Iris pigment epithelial cell (primary cell): ENCODE measurements at regions not wholly inside any gene's neighbourhood (a gene's known extent, or its start where the extent isn't known, plus 50 kb on each side); places are given as distances from the start of the nearest gene placed in this dataset.
"Not testable (repeated sequence)": the region's sequence is repeated elsewhere in the genome, so short reads cannot be mapped to it uniquely, and the experiment has no call there.

Experiments used
- DNase-seq: peaks from one replicate; pipeline ENCODE4 v3.0.0-alpha.2; 2011; ENCODE audit warnings: low read depth

DNA sequence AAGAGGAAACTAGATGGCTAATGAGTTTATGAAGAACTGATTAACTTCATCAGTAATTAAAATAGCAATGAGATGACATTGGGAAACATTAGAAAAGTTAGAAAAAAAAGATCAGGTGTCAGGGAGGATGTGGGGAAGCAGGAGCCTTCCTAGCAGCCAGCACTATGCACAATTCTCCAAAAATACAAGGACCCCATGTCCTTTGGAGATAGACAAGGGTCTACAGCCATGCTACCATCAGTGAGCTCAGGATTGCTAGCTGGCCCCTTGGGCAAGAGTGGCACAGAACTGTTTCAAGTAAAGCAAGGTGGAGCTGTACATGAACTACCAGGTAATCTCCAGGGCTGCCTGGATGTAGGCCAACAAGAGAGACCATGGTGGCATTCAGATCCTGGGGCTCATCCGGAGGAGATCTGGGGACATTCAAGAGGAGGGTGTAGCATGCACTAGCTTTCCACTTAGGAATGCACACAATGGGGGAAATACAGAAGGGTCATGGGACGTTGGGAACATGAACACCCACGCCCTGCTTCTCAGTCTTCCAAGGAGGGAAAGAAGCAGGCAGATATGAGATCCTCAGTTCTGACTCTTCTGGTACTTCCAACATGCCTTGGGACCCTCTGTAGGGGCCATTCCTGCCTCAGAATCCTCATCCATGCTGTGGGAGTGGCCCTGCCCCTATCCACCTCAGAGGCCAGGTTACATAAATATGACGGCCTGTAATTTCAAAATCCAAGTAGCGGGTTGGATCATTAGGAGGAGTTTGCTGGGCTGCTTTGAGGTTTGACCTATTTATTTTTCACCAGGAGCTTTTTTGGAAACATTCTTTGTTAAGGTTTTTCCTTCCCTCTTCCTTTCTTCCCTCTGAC is 82.2 kb upstream of the HABP2 start:
- no peak for DNase-seq

DNA sequence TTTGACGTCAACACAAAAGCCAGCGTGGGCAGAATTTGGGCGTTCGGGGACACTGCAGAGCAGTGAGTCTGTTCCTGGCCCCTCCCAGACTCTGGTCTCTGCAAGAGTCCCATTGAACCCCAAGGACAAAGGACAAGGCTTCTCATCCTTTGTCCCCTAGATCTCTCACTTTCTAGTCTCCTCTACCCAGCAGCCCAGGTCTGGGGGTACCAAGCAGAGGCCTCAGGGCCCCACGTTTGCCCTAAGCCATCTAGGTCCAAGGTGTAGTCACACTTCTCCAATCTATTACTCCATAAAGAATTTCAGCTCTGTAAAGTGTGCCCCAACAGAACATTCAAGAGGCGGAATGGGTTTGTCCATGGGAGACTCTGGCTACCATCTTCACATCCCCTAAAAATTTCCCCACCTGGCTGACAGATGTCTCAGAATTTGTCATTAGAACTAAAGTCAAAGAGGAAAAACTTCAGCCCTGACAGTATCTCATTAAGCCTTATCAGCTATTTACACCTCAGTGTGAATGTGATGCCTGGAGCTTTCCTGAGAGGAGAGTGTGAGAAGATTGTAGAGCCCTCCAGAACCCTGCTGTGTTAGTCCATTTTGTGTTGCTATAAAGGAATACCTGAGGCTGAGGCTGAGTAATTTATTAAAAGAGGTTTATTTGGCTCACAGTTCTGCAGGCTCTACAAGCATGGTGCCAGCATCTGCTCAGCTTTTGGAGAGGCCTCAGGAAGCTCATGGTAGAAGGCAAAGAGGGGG is 81.4 kb upstream of the HABP2 start:
- DNase-seq: no peak

DNA sequence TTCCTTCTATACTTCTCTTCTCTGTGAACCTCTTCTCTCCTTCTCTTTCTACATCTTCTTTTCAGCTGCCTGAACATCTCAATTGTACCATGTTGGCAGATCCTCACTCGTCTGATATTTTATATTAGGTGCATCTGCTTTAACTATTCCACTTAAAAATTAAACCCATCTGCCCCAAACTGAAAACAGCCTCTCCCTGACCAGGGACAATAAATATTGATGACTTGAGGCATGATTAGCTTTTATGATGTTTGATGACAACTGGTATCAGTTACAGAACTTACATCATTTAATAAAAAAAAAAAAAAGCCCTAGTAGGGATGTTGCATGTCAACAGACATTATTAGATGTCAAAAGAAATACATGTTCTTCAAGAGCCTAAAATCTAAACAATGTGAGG is 79.8 kb upstream of the HABP2 start:
- no peak for DNase-seq

DNA sequence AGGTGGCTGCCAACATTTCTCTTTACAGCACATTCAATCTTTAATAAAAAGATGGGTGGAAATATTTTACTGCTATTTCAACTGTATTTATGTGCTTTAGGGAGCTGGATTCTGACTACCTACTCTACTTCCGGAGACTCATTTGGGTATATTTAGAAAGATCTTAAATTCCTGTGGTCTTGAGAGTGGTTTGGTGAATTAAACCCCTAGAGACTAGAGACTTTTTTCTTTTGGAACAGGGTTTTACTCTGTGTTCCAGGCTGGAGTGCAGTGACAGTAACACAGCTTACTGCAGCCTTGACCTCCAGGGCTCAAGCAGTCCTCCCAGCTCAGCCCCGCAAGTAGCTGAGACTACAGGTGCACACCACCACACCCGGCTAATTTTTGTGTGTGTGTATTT is 79.0 kb upstream of the HABP2 start:
- no peak for DNase-seq

DNA sequence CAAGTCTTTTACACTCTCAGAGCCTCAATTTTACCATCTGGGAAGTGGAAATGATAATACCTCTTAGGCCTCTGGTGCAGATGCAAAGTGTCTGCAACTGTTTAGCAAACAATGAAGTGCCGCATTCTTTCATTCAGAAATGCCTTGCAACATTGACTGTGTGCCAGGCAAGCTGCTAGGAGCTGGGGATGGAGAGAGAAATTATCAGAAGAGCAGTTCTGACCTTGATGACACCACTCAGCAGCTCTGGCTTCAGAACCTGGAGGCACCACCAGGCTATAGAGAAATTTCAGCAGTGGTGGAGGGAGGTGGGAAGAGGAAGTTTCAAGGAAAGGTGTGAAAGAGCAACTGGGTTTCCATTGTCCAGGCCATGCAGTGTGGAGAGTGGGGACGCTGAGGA is 78.1 kb upstream of the HABP2 start:
- no peak for DNase-seq

DNA sequence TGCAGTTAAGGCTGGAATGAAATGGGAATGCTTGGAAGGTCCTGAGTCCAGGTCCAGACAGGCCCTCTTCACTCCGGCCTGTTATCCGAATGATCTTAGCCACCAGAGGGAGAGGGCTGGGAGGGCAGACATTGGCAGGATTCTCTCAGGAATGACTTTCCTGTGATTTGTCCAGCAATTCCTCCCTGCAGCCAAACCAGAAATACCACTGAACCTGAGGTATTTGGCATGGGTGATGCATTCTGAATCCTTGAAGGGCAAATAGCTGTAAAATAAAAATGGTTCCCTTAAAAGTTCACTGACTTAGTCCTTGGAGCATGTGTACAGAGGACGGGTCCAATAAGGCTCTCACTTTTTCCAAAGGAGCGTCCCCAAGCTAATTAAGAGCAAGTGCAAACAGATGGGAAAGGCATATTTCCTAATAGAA is 77.5 kb upstream of the HABP2 start:
- DNase-seq: peak; percentile 8

DNA sequence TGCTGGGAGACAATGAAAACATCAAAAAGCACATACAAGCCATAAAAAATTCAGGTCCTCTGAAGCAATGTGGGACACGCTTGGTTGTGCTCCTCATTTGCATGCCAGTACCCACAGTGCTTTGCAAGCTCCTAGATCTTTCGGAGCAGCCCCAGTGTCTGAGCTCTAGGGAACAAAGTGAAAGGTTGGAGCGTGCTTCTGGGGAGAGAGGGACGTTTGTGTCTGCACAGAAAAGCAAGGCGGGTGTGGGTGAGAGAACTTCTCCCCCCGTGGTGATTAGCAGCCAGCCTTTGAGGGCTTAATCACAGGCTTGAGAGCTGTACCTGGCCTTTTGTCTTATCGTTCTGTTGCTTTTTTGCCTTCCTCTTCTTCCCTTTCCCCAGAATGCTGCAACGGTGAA is 76.7 kb upstream of the HABP2 start:
- no peak for DNase-seq

DNA sequence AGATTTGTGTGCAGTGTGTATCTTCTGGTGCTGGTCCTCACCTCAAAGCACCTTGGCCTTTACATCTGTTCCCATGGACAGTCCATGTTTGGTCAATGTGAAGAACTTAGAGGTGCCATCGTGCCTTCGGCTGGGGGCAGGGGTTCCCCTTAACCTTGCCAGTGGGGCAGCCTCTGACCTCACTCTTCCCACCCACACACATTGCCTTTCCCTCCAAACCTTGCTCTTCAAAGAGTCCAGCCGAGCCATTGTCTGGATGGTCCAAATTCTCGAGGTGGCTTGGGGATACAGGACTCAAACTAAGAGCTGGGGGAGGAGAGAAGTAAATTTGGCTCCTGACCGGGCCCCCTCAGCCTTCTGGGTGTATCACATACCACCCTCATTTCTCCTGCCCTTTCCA is 76.2 kb upstream of the HABP2 start:
- no peak for DNase-seq

DNA sequence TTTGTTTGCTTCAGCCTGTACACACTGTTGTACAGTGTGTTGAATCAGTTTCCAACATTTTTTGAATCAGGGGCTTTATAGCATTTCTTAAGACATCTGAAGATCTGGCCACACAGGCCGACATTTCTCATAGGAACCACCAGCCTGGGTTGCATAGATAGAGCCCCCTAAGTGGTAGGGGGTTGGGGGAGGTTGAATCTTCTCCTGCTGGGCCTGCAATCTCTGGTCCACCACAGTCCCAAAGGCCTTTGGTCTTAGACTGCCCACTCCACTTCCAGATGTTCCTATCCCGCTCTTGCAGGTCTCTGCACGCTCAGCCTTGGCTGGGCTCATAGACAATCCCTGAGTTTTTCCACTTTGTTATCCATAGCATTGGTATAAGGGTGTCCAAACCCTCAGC is 75.4 kb upstream of the HABP2 start:
- DNase-seq: no peak

DNA sequence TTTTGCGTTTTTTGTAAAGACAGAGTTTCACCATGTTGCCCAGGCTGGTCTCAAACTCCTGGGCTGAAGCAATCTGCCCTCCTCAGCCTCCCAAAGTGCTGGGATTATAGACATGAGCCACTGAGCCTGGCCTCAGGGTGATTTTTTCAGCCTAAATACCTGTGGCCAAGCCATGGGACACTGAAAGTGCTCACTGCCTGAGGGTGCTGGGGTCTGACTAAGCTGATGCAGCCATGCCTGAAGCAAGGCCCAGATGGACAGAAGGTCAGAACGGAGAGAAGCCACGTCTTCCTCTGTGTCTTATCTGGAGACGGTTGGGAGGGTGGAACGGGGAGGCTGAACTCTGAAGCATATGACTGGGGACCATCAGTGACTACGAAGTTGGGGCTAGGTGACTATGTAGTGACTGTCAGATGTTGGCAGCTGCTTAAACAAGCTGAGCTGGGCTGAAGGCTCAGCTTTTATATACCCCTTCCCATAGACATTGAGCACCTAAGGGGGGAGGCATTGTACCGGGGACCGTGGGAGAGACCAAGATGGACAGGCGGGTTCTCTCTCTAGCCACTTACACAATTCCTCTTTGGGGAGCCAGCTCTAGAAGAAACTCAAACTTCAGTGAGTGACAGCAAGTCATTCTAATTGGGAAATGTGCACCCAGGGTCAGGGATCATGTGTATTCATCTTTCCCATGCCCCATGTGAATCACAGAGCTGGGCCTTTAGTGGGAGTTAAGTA is 73.3 kb upstream of the HABP2 start:
- no peak for DNase-seq

DNA sequence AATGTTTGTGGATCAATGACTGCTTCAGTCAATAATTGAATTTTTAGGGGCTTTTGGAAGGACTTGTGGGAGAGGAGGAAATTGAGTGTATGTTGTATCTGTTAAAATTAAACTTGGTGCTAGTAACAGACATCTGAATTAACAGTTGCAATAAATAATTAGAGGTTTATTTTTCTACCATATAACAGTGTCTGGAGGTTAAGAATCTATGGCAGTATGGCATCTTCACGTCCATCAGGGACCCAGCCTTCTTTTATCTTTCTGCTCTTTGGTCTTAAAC is 72.8 kb upstream of the HABP2 start:
- DNase-seq: no peak

DNA sequence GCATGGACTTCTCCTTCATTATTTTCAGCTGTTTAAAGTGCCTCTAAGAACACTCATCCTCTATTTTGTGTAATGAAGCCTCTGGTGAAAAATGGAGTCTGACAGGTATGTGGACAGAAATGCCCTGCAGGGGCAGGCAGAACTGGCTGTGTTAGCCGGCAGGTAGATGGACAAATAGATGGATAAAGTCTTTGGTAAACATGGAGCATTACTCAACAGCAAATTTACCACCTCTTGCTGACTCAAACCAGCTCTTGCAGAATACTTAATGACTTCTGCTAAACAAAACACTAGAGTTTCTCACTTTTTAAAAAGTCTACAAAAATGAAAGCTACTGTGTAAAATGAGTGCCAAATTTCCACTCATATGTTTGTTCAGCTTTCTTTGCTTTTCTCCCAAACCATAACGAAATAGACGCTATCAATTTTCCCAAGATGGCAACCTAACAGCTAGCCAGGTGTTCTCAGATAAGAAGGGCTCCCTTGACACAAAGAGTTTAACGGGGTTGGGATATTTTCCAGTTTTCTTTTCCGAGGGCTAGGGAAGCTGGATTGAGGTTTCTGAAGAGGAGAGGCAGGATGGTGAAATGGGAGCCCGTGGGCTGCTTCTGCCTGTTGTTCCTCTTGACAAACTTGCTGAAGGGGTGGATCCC is 71.9 kb upstream of the HABP2 start:
- no peak for DNase-seq

DNA sequence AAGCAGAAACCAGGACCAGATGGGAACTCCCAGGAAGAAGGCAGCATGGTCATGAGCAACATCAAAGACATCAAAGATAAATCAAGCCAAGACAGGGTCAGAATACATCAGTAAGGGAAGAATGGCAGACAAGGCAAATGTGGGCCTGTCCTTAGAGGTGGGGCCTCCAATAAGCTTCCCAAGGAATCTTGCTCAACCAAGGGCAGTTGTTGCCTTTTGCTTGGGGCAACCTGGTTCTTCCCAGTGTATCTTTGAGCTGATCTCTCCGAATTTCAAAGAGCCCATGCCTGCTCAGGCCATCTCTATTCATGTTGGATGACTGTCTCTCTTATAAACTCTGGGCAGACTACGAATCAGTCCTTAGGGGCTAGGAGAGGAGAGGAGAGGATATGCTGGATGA is 68.4 kb upstream of the HABP2 start:
- DNase-seq: no peak

DNA sequence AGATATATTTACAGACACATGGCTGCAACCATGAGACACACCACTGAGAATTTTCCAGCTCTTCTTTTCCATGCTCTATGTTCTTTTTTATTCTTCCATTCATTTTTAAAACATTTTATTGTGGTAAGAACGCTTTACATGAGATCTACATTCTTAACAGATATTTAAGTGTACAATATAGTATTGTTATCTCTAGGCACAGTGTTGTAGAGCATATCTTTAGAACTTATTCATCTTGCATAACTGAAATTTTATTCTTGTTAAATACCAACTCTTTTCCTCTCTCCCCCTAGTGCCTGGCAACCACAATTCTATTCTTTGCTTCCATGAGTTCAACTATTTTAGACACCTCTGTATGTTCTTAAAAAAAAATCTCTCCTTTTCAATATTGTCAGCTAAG is 67.1 kb upstream of the HABP2 start:
- DNase-seq: no peak

DNA sequence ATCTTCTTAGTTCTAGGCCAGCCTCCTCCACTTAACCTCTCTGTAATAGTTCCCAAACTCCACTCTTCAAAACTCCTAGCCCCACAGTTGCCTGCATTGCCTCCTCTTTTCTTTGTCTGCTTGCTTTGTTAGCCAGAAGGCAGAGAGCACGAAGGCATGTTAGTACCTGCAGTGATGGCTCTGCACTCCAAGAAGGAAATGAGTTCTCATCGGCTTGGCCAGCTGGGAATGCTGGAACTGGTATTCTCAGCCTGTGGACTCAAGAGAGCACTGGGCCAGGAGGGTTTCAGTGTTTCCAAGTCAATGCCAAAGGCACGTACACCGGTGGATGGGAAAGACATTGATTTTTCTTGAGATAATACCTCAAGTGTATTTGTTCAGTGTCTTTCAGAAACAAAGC is 66.3 kb upstream of the HABP2 start:
- DNase-seq: no peak

DNA sequence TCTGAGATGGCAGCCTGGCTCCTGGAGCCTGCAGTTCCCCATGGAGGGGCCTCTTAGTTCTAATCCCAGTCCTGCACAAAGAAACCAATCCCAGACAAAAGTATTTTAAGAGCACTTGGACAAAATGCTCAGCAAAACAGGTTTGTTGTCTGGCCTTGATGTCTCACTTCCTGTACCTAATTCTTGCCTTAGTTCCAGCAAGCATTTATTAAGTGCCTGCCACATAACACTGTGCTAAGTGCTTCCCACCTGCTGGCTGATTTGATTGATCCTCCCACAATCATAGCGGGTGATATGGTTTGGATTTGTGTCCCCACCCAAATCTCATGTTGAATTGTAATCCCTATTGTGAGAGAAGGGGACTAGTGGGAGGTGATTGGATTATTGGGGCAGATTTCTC is 65.7 kb upstream of the HABP2 start:
- DNase-seq: no peak

DNA sequence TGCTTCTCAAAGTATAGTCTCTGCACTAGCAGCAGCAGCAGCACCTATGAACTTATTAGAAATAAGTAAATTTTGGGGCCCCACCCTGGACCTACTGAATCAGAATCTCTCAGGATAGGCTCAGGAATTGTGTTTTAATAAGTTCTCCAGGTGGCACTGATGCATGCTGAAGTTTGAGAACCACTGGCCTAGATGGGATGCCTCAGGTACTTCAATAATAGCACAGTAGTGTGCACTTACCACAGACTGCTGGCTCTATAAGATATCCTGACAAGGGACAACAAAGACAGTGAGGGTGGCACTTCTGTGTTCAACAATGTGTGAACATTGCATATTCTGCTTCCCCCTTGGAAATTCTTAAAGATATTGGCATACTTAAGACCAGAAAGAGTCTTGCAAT is 64.7 kb upstream of the HABP2 start:
- no peak for DNase-seq

DNA sequence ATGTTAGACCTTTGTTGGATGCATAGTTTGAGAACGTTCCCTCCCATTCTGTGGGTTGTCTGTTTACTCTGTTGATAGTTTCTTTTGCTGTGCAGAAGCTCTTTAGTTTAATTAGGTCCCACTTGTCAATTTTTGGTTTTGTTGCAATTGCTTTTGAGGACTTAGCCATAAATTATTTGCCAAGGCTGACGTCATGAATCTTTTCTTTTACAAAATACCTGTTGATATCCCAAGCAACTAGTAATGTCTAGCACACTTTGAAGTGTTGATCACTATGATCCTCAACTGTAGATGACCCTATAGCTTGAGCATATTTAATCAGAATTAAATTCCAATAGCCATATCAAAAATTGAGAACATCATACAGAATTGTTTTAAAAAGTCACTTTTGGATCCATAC is 63.3 kb upstream of the HABP2 start:
- DNase-seq: not testable (repeated sequence)

DNA sequence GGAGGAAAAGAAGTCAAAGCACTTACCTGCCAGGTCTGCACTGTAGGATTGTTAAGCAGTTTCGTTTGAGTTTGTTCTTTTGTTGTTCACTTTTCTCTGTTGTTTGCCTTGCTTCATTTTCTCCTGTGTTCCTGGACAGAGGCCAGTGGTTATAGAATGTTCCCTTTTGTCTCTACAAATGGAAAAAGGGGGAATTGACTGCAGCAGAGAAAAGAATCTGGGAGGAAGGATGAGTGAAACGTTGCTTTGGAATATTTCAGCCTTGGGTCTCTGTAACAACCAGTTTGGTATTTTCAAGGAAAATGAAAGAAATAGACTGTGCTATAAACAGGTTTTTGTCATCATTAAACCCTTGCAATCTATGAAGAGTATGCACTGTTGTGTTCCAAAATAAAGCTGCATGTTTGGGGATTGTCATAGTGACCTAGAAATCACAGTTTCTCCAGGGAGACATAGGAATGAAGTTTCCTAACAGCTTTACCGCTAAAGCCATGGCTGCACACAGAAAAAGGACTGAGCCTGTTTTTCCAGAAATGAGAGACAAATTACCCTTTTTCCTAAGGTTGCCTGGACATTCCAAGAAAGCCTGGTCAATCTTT is 60.8 kb upstream of the HABP2 start:
- DNase-seq: no peak

DNA sequence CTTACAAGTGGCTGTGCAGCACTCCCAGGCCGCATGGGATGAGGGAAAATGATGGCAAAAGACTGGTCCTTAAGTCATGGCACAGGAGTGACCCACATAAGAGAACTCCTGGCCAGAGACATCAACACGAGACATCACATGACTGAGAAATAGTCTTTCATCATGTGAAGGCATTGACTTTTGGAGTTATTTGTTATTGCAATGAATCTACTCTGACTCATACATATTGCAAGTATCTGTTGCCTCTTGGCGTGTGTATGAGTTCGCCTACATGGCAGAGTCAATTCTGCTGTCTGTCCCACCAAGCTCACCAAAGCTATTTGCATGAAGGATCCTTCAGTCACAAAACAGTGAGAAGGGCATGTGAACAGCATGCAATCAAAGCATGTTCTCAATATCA is 59.7 kb upstream of the HABP2 start:
- DNase-seq: peak; percentile 47

DNA sequence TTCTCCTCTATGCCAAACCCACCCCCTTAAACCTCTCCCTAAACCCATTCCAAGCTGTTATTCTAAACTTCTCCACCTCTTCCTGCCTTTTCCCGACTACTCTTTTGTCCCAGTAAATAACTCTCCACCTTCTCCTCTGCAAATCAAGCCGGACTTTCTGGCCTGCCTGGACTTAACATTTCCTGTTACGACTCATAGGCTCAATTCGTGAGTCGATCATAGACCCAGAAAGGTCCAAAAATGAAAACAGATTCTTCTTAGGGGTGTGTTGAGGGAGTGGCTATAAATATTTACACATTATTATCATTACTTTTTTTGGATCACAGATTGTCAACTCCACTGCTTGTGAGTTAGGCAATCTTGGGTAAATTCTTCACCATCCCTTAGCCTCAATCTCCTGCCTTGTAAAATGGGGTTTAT is 59.0 kb upstream of the HABP2 start:
- peak; percentile 10 for DNase-seq

DNA sequence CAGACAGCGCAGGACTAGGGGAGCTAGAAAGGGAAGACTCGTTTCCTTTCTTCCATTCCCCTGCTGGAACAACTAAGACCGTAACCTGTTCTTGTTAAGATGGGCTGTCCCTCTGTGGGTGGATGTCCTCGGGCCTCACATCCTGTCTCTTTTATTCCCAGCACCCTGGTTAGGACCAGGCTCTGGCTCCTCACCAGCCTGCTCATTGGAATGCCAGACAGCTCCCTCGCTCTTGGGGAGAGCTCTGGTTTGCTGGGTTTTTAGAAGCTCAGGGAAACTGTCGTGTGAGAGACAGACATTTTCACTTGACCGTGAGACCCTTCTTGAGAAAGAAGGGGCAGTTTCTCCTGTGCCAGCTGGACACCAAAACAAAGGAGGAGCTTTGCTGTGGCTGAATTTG is 58.1 kb upstream of the HABP2 start:
- DNase-seq: no peak
